ENCODE measurements at regions not wholly inside any gene's neighbourhood (a gene's known extent, or its start where the extent isn't known, plus 50 kb on each side); places are given as distances from the start of the nearest gene placed in this dataset.

DNA sequence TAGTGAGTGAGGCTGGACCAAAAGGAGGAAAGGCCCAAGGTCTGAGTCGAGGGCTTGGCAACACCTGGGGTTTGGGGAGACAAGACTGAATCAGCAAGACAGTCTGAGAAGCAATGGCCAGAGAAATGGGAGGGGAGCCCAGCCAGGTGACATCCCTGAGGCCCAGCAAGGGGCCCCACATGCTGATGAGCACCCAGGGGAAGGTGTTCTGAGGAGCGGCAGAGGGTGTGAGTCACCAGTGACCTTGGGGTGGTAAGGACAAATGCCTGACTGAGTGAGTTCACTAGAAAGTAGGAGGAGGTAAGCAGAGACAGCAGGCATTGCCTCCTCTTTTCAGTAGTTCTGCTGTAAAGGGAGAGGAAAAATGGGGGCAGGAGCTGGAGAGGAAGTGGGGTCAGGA lies 192.4 kb upstream of the GALNT2 start:
- TF ChIP-seq, protein P1, sequence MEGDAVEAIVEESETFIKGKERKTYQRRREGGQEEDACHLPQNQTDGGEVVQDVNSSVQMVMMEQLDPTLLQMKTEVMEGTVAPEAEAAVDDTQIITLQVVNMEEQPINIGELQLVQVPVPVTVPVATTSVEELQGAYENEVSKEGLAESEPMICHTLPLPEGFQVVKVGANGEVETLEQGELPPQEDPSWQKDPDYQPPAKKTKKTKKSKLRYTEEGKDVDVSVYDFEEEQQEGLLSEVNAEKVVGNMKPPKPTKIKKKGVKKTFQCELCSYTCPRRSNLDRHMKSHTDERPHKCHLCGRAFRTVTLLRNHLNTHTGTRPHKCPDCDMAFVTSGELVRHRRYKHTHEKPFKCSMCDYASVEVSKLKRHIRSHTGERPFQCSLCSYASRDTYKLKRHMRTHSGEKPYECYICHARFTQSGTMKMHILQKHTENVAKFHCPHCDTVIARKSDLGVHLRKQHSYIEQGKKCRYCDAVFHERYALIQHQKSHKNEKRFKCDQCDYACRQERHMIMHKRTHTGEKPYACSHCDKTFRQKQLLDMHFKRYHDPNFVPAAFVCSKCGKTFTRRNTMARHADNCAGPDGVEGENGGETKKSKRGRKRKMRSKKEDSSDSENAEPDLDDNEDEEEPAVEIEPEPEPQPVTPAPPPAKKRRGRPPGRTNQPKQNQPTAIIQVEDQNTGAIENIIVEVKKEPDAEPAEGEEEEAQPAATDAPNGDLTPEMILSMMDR (IDR thresholded peaks at IDR 0.05; ENCODE audit: low read depth, low read length, missing input control) = no peak
- TF ChIP-seq NR2F2 (IDR thresholded peaks at IDR 0.05) (no peak), HNF4A (conservative IDR thresholded peaks at IDR 0.05) (no peak), YY1 (IDR thresholded peaks at IDR 0.05) (no peak), EGR1 (IDR thresholded peaks at IDR 0.05; ENCODE audit: low read depth in 2 of 2) (no peak), HNF4G (IDR thresholded peaks at IDR 0.05) (no peak), GABPA (IDR thresholded peaks at IDR 0.05 in 1 of 2, conservative IDR thresholded peaks at IDR 0.05 in 1 of 2) (no peak), SP1 (IDR thresholded peaks at IDR 0.05) (no peak), FOXA1 (IDR thresholded peaks at IDR 0.05) (no peak)
- TF ChIP-seq, protein P2, sequence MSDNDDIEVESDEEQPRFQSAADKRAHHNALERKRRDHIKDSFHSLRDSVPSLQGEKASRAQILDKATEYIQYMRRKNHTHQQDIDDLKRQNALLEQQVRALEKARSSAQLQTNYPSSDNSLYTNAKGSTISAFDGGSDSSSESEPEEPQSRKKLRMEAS (IDR thresholded peaks at IDR 0.05) = no peak
- TF ChIP-seq, protein P3, sequence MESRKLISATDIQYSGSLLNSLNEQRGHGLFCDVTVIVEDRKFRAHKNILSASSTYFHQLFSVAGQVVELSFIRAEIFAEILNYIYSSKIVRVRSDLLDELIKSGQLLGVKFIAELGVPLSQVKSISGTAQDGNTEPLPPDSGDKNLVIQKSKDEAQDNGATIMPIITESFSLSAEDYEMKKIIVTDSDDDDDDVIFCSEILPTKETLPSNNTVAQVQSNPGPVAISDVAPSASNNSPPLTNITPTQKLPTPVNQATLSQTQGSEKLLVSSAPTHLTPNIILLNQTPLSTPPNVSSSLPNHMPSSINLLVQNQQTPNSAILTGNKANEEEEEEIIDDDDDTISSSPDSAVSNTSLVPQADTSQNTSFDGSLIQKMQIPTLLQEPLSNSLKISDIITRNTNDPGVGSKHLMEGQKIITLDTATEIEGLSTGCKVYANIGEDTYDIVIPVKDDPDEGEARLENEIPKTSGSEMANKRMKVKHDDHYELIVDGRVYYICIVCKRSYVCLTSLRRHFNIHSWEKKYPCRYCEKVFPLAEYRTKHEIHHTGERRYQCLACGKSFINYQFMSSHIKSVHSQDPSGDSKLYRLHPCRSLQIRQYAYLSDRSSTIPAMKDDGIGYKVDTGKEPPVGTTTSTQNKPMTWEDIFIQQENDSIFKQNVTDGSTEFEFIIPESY (IDR thresholded peaks at IDR 0.05) = no peak
- TF ChIP-seq, protein P4, sequence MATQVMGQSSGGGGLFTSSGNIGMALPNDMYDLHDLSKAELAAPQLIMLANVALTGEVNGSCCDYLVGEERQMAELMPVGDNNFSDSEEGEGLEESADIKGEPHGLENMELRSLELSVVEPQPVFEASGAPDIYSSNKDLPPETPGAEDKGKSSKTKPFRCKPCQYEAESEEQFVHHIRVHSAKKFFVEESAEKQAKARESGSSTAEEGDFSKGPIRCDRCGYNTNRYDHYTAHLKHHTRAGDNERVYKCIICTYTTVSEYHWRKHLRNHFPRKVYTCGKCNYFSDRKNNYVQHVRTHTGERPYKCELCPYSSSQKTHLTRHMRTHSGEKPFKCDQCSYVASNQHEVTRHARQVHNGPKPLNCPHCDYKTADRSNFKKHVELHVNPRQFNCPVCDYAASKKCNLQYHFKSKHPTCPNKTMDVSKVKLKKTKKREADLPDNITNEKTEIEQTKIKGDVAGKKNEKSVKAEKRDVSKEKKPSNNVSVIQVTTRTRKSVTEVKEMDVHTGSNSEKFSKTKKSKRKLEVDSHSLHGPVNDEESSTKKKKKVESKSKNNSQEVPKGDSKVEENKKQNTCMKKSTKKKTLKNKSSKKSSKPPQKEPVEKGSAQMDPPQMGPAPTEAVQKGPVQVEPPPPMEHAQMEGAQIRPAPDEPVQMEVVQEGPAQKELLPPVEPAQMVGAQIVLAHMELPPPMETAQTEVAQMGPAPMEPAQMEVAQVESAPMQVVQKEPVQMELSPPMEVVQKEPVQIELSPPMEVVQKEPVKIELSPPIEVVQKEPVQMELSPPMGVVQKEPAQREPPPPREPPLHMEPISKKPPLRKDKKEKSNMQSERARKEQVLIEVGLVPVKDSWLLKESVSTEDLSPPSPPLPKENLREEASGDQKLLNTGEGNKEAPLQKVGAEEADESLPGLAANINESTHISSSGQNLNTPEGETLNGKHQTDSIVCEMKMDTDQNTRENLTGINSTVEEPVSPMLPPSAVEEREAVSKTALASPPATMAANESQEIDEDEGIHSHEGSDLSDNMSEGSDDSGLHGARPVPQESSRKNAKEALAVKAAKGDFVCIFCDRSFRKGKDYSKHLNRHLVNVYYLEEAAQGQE (IDR thresholded peaks at IDR 0.05) = no peak

Data from liver (tissue), 3 donors.